BLaER1 (cell line): ENCODE measurements at regions not wholly inside any gene's neighbourhood (a gene's known extent, or its start where the extent isn't known, plus 50 kb on each side); places are given as distances from the start of the nearest gene placed in this dataset.
A peak's percentile ranks its signal among the peaks of the same experiment; 100 is the strongest.

Experiments used
- H3K27ac ChIP-seq: shearing (Covaris generic); formaldehyde crosslinking; 2 replicates; pipeline ENCODE4 v1.8.1; 2022
- H3K27me3 ChIP-seq: shearing (Covaris generic); formaldehyde crosslinking; 2 replicates; pipeline ENCODE4 v1.8.1; 2022
- H3K36me3 ChIP-seq: shearing (Covaris generic); formaldehyde crosslinking; 2 replicates; pipeline ENCODE4 v1.8.1; 2022
- H3K4me1 ChIP-seq: shearing (Covaris generic); formaldehyde crosslinking; 2 replicates; pipeline ENCODE4 v1.8.1; 2022
- H3K4me2 ChIP-seq: shearing (Covaris generic); formaldehyde crosslinking; 2 replicates; pipeline ENCODE4 v1.8.1; 2022
- H3K4me3 ChIP-seq: shearing (Covaris generic); formaldehyde crosslinking; 2 replicates; pipeline ENCODE4 v1.8.1; 2022
- H3K9ac ChIP-seq: shearing (Covaris generic); formaldehyde crosslinking; 2 replicates; pipeline ENCODE4 v1.8.1; 2022
- H3K9me3 ChIP-seq: shearing (Covaris generic); formaldehyde crosslinking; 2 replicates; pipeline ENCODE4 v1.8.1; 2022
- H4K20me1 ChIP-seq: shearing (Covaris generic); formaldehyde crosslinking; 2 replicates; pipeline ENCODE4 v1.8.1; 2022
- Cebpa-rat ChIP-seq: shearing (Covaris generic); IDR thresholded peaks from 2 replicates; pipeline ENCODE4 v1.8.1; 2022

DNA sequence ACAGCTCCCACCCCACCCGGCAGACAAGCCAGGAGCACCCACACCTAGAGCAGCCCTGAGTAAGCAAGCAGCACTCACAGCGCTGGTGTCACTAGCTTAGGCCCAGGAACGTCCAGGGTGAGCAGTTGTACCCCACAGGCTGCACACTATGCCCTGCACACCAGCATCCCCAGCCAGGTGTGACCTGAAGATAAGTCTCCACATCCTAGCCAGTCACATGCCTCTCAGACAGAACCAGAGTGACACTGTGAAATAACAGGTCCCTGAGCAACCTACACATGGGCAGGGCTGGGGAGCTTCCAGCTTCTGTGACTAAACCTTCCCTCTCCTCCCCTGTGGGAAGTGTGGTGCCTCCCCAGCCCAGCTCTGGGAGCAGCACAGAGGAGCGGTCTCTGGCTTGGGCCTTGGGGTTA lies 253.6 kb downstream of the UACA start:
- H3K4me3 ChIP-seq, result no peak overlapping the region
- no peak for TF ChIP-seq Cebpa-rat
- peaks cover 15% of the 10 kb centered on the region for H3K4me1 ChIP-seq
- no peak overlapping the region for H3K27ac ChIP-seq
- no peaks in the 10 kb centered on the region for H3K36me3 ChIP-seq
- peaks cover 16% of the 10 kb centered on the region for H4K20me1 ChIP-seq
- H3K9me3 ChIP-seq, result peaks cover 27% of the 10 kb centered on the region
- no peak overlapping the region for H3K9ac ChIP-seq
- H3K4me2 ChIP-seq, result no peak overlapping the region
- H3K27me3 ChIP-seq, result peaks cover 18% of the 10 kb centered on the region

GRCh38 chr15:70509282-70509662 lies 254.1 kb downstream of the UACA start:
- TF ChIP-seq Cebpa-rat, result no peak
- Histone ChIP-seq H3K9me3 (peaks cover 27% of the 10 kb centered on the region), H4K20me1 (peaks cover 21% of the 10 kb centered on the region), H3K36me3 (no peaks in the 10 kb centered on the region), H3K4me1 (peaks cover 20% of the 10 kb centered on the region), H3K4me2 (no peak overlapping the region), H3K9ac (no peak overlapping the region), H3K4me3 (no peak overlapping the region), H3K27me3 (peaks cover 15% of the 10 kb centered on the region), H3K27ac (no peak overlapping the region)

GRCh38 chr15:70508561-70509281 lies 254.6 kb downstream of the UACA start:
- no peak for TF ChIP-seq Cebpa-rat
- Histone ChIP-seq H3K36me3 (no peaks in the 10 kb centered on the region), H3K4me1 (peaks cover 25% of the 10 kb centered on the region), H3K4me3 (no peak overlapping the region), H3K9me3 (peaks cover 27% of the 10 kb centered on the region), H4K20me1 (peaks cover 27% of the 10 kb centered on the region), H3K9ac (no peak overlapping the region), H3K4me2 (no peak overlapping the region), H3K27ac (no peak overlapping the region), H3K27me3 (peaks cover 15% of the 10 kb centered on the region)

DNA sequence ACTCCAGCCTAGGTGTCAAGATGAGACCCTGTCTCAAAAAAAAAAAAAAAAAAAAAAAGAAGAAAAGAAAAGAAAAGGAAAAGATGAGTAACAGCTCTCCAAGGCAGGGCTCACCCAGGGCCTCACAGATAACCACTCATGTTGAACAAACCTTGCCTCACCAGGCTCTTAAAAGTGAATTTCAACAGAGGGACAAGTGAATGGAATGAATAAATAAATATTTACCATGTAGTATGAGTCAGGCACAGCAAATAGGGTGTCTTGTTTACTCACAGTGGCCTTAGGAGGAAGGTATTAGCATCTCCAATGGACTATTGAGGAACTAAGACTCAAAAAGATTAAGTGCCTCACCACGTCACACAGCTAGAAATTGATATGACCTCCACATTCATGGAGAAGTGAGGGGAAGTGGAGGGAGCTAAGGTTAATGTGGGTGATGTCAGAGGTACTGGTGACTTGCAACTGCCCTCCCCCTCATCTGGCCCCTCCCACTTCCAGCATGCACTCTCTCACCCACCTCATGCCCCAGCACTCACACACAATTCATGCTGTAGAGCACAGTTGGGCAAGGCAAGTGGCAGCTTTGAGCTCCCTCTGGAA lies 255.5 kb downstream of the UACA start:
- Histone ChIP-seq H4K20me1 (peaks cover 35% of the 10 kb centered on the region), H3K27me3 (peaks cover 19% of the 10 kb centered on the region), H3K36me3 (no peaks in the 10 kb centered on the region), H3K9me3 (peaks cover 27% of the 10 kb centered on the region), H3K4me3 (no peak overlapping the region), H3K4me2 (no peak overlapping the region), H3K27ac (no peak overlapping the region), H3K9ac (no peak overlapping the region), H3K4me1 (peaks cover 34% of the 10 kb centered on the region)
- TF ChIP-seq Cebpa-rat, result no peak

DNA sequence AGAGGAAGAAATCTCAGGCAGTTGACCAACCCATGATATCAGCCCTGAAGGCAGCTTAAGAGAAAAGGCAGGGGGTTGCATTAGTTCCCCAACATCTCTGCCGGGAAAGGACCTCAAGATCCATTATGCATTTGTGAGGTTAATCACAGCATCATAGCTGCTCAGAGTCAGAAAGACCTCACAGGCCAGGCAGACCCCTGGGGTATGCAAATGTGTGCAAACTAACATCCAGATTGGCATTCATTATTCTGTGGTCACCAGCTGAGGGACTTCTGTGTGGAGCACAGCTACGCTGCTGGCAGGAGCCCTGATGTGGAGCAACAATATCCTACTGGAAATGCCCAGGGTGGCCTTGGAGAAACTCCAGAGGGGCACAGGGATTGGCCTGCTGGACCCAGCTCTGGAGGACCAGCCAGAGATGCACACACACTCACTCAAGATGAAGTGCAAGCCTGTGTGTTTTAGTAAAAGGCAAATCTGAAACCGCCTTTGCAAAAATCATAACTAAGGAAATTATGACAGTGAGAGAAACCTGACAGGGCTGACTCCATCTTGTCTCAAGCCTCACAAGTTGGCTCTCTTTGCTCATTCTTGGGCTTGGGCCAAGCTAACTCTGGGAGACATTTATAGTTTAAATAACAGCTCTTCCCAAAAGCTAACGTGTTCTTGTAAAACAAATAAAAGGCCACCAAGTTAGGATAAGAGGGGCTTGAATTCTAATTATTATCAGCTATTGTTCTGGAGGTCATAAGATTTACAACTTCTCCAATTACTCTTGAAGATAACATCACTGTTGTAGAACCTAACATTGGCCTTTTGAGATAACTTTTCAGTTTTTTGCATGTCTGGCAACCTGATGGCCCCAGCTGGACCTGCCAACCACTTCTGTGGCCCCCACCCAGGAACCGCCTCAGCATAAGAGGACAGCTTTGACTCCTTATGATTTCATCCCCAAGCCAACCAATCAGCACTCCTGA lies 257.1 kb downstream of the UACA start:
- TF ChIP-seq Cebpa-rat, result no peak
- Histone ChIP-seq H3K4me1 (peaks cover 50% of the 10 kb centered on the region), H3K9ac (no peak overlapping the region), H3K36me3 (no peaks in the 10 kb centered on the region), H3K4me3 (no peak overlapping the region), H3K4me2 (0 out of 2 replicates have a peak overlapping the region, but pooled peaks have one; percentile 91), H4K20me1 (peaks cover 52% of the 10 kb centered on the region), H3K27me3 (peaks cover 36% of the 10 kb centered on the region), H3K9me3 (peaks cover 22% of the 10 kb centered on the region), H3K27ac (no peak overlapping the region)

GRCh38 chr15:70505411-70505919 lies 257.9 kb downstream of the UACA start:
- TF ChIP-seq Cebpa-rat, result no peak
- Histone ChIP-seq H3K4me2 (peak overlapping the region; percentile 91), H3K9ac (no peak overlapping the region), H3K4me1 (peaks cover 51% of the 10 kb centered on the region), H3K27ac (no peak overlapping the region), H3K27me3 (peaks cover 43% of the 10 kb centered on the region), H3K9me3 (peaks cover 15% of the 10 kb centered on the region), H3K4me3 (no peak overlapping the region), H3K36me3 (no peaks in the 10 kb centered on the region), H4K20me1 (peaks cover 59% of the 10 kb centered on the region)

GRCh38 chr15:70504988-70505387 lies 258.4 kb downstream of the UACA start:
- H3K4me2 ChIP-seq, result peak overlapping the region; percentile 91
- no peak overlapping the region for H3K9ac ChIP-seq
- H3K4me1 ChIP-seq, result peaks cover 51% of the 10 kb centered on the region
- H3K9me3 ChIP-seq, result peaks cover 10% of the 10 kb centered on the region
- peaks cover 48% of the 10 kb centered on the region for H3K27me3 ChIP-seq
- no peaks in the 10 kb centered on the region for H3K36me3 ChIP-seq
- TF ChIP-seq Cebpa-rat, result no peak
- H3K4me3 ChIP-seq, result peak overlapping the region; percentile 31
- H3K27ac ChIP-seq, result no peak overlapping the region
- H4K20me1 ChIP-seq, result peaks cover 64% of the 10 kb centered on the region

- no peak for TF ChIP-seq Cebpa-rat
- H3K4me2 ChIP-seq, result peak overlapping the region; percentile 91
- H3K4me3 ChIP-seq, result peak overlapping the region; percentile 31
- H3K27me3 ChIP-seq, result peaks cover 54% of the 10 kb centered on the region
- H3K9ac ChIP-seq, result no peak overlapping the region
- H3K27ac ChIP-seq, result no peak overlapping the region
- no peaks in the 10 kb centered on the region for H3K36me3 ChIP-seq
- H4K20me1 ChIP-seq, result peaks cover 70% of the 10 kb centered on the region
- peaks cover 4% of the 10 kb centered on the region for H3K9me3 ChIP-seq
- peaks cover 51% of the 10 kb centered on the region for H3K4me1 ChIP-seq
These were observed 258.9 kb downstream of the UACA start for GRCh38 chr15:70504299-70504951.

- Histone ChIP-seq H3K4me1 (peaks cover 51% of the 10 kb centered on the region), H3K4me2 (peak overlapping the region; percentile 91)
- TF ChIP-seq Cebpa-rat, result no peak
These were observed 259.5 kb downstream of the UACA start for GRCh38 chr15:70503798-70504298.

More at GRCh38 chr15:70503798-70504298, 259.5 kb downstream of the UACA start:
- peaks cover 75% of the 10 kb centered on the region for H4K20me1 ChIP-seq
- H3K4me3 ChIP-seq, result no peak overlapping the region
- H3K27ac ChIP-seq, result no peak overlapping the region
- peaks cover 59% of the 10 kb centered on the region for H3K27me3 ChIP-seq
- no peak overlapping the region for H3K9ac ChIP-seq
- H3K9me3 ChIP-seq, result no peaks in the 10 kb centered on the region; the same call in 1 of the 2 replicates
- H3K36me3 ChIP-seq, result no peaks in the 10 kb centered on the region
